Lower leg skin (tissue), 3 donors: ENCODE measurements at regions not wholly inside any gene's neighbourhood (a gene's known extent, or its start where the extent isn't known, plus 50 kb on each side); places are given as distances from the start of the nearest gene placed in this dataset.

Experiments
- POLR2A ChIP-seq, 2 donors: fragments of 450-650 bp; IDR thresholded peaks; one replicate each; pipeline ENCODE4 v1.6.1; 2016 to 2017; ENCODE audit warnings: antibody characterized with exemption in 2 of 2, mild to moderate bottlenecking in 1 of 2, moderate library complexity in 1 of 2
- TF ChIP-seq, protein P1 (sequence below), 3 donors: fragments of 450-650 bp; IDR thresholded peaks; one replicate each; pipeline ENCODE4 v1.5.1; 2016; ENCODE audit warnings: antibody characterized with exemption in 3 of 3, mild to moderate bottlenecking in 3 of 3, moderate library complexity in 2 of 3

DNA sequence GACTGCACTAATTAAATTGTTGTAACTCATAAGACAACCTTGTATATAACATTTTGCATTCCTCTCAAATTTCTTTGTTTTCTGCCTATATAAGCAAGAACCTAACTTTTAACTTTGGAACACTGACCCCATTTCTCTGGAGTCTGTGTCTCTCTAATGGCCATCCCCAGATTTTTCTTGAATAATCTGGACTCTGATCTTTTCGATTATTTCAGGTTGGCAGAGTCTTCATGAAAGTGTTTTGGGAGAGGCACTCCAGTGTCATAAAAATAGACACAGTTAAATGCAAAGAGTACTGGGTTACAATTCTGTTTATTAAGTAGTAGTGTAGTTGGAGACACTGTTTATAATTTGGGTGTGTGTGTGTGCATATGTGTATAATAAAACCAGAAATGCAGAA is 1467.7 kb upstream of the CELF4 start:
- TF ChIP-seq, protein P1, sequence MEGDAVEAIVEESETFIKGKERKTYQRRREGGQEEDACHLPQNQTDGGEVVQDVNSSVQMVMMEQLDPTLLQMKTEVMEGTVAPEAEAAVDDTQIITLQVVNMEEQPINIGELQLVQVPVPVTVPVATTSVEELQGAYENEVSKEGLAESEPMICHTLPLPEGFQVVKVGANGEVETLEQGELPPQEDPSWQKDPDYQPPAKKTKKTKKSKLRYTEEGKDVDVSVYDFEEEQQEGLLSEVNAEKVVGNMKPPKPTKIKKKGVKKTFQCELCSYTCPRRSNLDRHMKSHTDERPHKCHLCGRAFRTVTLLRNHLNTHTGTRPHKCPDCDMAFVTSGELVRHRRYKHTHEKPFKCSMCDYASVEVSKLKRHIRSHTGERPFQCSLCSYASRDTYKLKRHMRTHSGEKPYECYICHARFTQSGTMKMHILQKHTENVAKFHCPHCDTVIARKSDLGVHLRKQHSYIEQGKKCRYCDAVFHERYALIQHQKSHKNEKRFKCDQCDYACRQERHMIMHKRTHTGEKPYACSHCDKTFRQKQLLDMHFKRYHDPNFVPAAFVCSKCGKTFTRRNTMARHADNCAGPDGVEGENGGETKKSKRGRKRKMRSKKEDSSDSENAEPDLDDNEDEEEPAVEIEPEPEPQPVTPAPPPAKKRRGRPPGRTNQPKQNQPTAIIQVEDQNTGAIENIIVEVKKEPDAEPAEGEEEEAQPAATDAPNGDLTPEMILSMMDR (IDR thresholded peaks at IDR 0.05), result no peak
- TF ChIP-seq POLR2A (IDR thresholded peaks at IDR 0.05), result no peak
